Adrenal gland (tissue), 5 donors: ENCODE measurements at regions not wholly inside any gene's neighbourhood (a gene's known extent, or its start where the extent isn't known, plus 50 kb on each side); places are given as distances from the start of the nearest gene placed in this dataset.

Experiments used
- CTCF ChIP-seq, 6 experiments: fragments of 450-650 bp in 4 of 6; fragments of 200-600 bp in 2 of 6; sonication (generic) in 1 of 6; IDR thresholded peaks; 1 replicate in 5 of 6; 2 replicates in 1 of 6; pipeline versions ENCODE4 v1.5.1 to v1.8.0; 2016 to 2021; ENCODE audit warnings: antibody characterized with exemption in 6 of 6, mild to moderate bottlenecking in 2 of 6, moderate library complexity in 1 of 6
- POLR2A ChIP-seq, 2 donors: fragments of 450-650 bp; IDR thresholded peaks; one replicate each; pipeline ENCODE4 v1.6.1; 2017; ENCODE audit warnings: antibody characterized with exemption in 2 of 2, mild to moderate bottlenecking in 2 of 2, moderate library complexity in 1 of 2
- donor health status: DM: no; HTN: no; CAD: no.

- TF ChIP-seq CTCF (IDR thresholded peaks at IDR 0.05) (no peak), POLR2A (IDR thresholded peaks at IDR 0.05) (no peak)
Measured at GRCh38 chr7:110568388-110568787, 522.5 kb upstream of the LRRN3 start.
